GOT3 (cell line): ENCODE measurements at regions not wholly inside any gene's neighbourhood (a gene's known extent, or its start where the extent isn't known, plus 50 kb on each side); places are given as distances from the start of the nearest gene placed in this dataset.
"Not testable (repeated sequence)": the region's sequence is repeated elsewhere in the genome, so short reads cannot be mapped to it uniquely, and the experiment has no call there.

Experiments
- DNase-seq: peaks from one replicate; lab custom pipeline; 2025; ENCODE audit warnings: mixed read lengths; lab: John Stamatoyannopoulos, UW

- no peak for DNase-seq
Measured at GRCh38 chr6:140772576-140772975, 1360.1 kb upstream of the GJE1 start.

- no peak for DNase-seq
Measured at GRCh38 chr6:140768133-140768532, 1364.6 kb upstream of the GJE1 start.

GRCh38 chr6:140766999-140767398 is 1365.7 kb upstream of the GJE1 start:
- no peak for DNase-seq

- no peak for DNase-seq
Measured at GRCh38 chr6:140758169-140758877, 1374.4 kb upstream of the GJE1 start.

- no peak for DNase-seq
Measured at GRCh38 chr6:140752234-140752633, 1377.8 kb upstream of the CITED2 start.

- DNase-seq: no peak
Measured at GRCh38 chr6:140747114-140747513, 1372.7 kb upstream of the CITED2 start.

GRCh38 chr6:140744659-140745320 is 1370.3 kb upstream of the CITED2 start:
- no peak for DNase-seq

- no peak for DNase-seq
Measured at GRCh38 chr6:140736231-140736630, 1361.8 kb upstream of the CITED2 start.

- DNase-seq: no peak
Measured at GRCh38 chr6:140732991-140733390, 1358.5 kb upstream of the CITED2 start.

GRCh38 chr6:140732155-140732554 is 1357.7 kb upstream of the CITED2 start:
- DNase-seq: no peak

GRCh38 chr6:140731741-140732140 is 1357.3 kb upstream of the CITED2 start:
- no peak for DNase-seq

GRCh38 chr6:140729521-140729920 is 1355.1 kb upstream of the CITED2 start:
- DNase-seq: no peak

- no peak for DNase-seq
Measured at GRCh38 chr6:140718021-140718420, 1343.6 kb upstream of the CITED2 start.

- no peak for DNase-seq
Measured at GRCh38 chr6:140713495-140713894, 1339.0 kb upstream of the CITED2 start.

- DNase-seq: no peak
Measured at GRCh38 chr6:140711019-140711613, 1336.7 kb upstream of the CITED2 start.

- no peak for DNase-seq
Measured at GRCh38 chr6:140708441-140708840, 1334.0 kb upstream of the CITED2 start.

- DNase-seq: not testable (repeated sequence)
Measured at GRCh38 chr6:140704008-140704407, 1329.6 kb upstream of the CITED2 start.

- DNase-seq: no peak
Measured at GRCh38 chr6:140697585-140697984, 1323.1 kb upstream of the CITED2 start.

GRCh38 chr6:140684776-140685550 is 1310.5 kb upstream of the CITED2 start:
- no peak for DNase-seq

- no peak for DNase-seq
Measured at GRCh38 chr6:140677781-140678528, 1303.5 kb upstream of the CITED2 start.

GRCh38 chr6:140671926-140672325 is 1297.5 kb upstream of the CITED2 start:
- DNase-seq: no peak

GRCh38 chr6:140670021-140670420 is 1295.6 kb upstream of the CITED2 start:
- no peak for DNase-seq
